GM04503 (cell line): ENCODE measurements at regions not wholly inside any gene's neighbourhood (a gene's known extent, or its start where the extent isn't known, plus 50 kb on each side); places are given as distances from the start of the nearest gene placed in this dataset.

ENCODE experiments used
- DNase-seq: peaks from one replicate; pipeline ENCODE4 v3.0.0-alpha.2; 2012; ENCODE audit warnings: low read depth

GRCh38 chr3:111311709-111312235 is 230.2 kb upstream of the CD96 start:
- DNase-seq: no peak

DNA sequence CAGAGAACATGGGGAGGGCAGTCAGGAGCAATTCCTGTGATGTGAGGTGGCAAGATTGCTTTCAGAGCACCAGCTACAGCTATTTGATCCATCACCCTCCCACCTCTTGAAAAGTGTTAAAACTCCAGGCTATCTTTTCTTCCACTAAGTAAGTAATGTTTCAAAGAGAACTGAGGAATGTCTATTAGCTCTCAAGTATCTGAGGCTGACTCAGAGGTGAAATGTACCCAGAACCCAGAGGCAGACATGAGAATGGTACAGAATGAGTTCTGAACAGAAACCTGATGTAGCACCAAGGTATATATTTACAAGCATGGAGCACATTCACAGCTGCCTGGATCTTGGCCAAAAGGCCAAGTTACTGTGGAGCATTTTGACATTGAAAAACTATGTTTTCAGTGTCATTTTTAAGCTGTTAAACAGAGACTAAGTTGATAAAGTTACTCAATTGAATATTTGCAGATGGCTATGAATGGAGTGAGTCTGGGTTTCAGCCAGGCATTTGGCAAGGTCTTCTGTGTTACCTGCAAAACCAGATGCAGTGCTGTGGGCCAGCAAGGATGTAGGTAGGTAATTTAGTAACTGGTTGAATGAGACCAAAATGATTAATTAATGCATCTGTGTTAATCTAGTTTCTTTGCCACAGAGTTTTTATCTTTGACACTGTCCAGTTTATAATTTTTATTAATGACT is 227.7 kb upstream of the CD96 start:
- no peak for DNase-seq

GRCh38 chr3:111314898-111315297 is 227.1 kb upstream of the CD96 start:
- no peak for DNase-seq

GRCh38 chr3:111315930-111316587 is 225.9 kb upstream of the CD96 start:
- no peak for DNase-seq

- no peak for DNase-seq
Observed at GRCh38 chr3:111318289-111318688, 223.7 kb upstream of the CD96 start.

DNA sequence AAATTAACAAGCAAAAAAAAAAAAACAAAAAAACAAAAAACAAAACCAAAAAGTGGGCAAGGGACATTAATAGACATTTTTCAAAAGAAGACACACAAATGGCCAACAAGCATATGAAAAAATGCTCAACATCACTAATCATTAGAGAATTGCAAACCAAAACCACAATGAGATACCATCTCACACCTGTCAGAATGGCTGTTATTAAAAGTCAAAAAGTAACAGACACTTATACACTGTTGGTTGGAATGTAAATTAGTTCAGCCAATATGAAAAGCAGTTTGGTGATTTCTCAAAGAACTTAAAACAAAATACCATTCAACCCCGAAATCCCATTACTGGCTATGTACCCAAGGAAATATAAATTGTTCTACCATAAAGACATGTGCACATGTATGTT is 222.4 kb upstream of the CD96 start:
- no peak for DNase-seq

DNA sequence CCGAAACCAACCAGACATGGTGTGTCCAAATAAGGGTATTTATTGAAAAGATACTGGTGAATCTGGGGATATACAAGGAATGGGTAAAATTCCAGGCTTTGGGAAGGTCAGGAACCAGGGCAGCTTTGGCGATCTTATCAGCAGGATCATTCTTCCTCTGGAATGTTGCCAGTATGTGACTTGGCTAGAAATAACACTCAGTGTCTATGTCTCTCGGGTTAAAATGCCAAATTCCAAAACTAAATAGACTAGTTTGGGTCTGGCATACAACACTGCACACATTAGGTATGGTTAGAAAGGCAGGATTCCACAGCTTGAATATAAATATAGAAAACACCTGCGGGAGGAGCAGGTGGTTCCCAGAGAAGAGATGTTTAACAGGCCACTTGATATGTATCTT is 220.2 kb upstream of the CD96 start:
- DNase-seq: no peak

GRCh38 chr3:111323019-111323418 is 219.0 kb upstream of the CD96 start:
- DNase-seq: no peak

DNA sequence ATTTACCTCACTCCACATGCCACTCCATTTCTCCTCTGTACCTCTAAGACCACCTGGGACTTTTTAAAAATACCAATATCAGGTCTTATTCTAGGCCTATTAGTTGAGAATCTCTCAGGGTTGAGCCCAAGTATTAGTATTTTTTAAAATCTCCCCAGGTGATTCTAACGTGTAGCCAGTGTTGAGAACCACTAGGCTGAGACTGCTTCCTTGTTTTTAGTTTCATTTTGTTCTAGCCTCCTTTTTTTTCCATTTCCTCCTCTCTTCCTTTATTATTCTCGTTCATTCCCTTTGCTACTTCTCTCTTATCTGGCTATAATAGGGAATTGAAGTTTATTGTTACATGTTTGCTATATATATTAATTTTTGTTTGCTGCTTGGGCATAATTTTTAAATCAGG is 217.8 kb upstream of the CD96 start:
- no peak for DNase-seq

DNA sequence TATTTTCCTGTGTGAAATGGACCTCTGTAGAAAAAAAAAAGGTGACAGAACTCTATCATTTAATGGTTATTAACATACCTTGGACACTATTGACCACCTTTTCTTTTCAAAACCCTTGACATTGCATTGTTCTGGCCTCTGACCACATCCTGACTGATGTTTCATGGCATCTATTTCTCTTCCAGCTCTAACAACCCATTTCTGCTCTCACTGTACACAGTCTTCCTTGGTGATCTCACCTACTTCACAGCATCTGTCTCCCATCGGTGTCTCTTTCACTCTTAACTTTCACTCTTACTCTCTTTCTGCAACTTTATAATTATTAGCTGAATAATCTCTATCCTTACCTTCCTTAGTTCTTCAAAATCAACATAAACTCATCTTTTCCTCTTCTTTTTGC is 217.4 kb upstream of the CD96 start:
- no peak for DNase-seq

DNA sequence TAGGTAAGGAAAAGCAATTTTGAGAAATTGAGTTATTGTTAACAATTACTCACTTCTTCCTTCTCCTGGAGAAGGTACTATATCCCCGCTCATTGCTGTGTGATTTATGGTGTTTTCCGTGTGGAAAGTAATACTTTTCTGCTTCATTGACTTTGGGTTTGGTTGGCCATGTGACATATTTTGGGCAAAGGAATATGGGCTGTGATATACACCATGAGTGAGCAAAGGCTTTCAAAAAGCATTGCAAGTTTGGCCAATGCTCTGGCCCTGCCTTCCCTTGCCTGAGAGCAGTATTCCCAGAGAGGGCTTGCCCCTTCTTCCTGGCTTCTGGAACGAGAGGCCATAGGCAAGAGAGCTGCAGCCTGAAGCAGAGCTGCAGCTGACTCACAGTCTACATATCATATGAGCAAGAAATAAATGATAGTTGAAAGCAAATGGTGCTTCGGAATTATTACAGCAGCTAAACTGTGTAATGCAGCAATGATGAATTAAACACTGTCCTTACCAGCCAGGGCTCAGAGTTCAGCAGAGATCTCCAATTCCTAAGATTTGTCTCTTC is 216.8 kb upstream of the CD96 start:
- no peak for DNase-seq

- peak; percentile 92 for DNase-seq
Observed at GRCh38 chr3:111326144-111326995, 215.6 kb upstream of the CD96 start.

- no peak for DNase-seq
Observed at GRCh38 chr3:111331306-111331705, 210.7 kb upstream of the CD96 start.

DNA sequence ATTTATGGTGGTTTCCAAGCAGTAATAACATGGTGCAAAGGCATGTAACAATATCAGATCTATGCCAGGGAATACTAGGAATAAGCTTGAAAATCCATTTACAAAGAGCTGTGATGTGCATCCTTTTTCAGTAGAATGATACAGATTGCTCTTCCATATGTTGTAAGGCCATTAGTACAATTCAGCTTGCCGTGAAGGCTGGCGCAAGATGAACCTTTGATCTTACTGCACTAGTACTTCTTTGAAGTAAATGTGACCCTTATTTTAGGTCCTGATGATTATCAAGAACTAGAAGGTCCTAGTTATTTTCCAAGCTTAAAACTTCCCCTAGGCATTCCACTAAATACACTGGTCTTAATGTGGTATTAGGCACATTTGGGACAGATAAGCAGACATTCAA is 210.1 kb upstream of the CD96 start:
- DNase-seq: no peak

GRCh38 chr3:111332488-111333080 is 209.4 kb upstream of the CD96 start:
- no peak for DNase-seq

- DNase-seq: no peak
Observed at GRCh38 chr3:111333642-111334041, 208.4 kb upstream of the CD96 start.

DNA sequence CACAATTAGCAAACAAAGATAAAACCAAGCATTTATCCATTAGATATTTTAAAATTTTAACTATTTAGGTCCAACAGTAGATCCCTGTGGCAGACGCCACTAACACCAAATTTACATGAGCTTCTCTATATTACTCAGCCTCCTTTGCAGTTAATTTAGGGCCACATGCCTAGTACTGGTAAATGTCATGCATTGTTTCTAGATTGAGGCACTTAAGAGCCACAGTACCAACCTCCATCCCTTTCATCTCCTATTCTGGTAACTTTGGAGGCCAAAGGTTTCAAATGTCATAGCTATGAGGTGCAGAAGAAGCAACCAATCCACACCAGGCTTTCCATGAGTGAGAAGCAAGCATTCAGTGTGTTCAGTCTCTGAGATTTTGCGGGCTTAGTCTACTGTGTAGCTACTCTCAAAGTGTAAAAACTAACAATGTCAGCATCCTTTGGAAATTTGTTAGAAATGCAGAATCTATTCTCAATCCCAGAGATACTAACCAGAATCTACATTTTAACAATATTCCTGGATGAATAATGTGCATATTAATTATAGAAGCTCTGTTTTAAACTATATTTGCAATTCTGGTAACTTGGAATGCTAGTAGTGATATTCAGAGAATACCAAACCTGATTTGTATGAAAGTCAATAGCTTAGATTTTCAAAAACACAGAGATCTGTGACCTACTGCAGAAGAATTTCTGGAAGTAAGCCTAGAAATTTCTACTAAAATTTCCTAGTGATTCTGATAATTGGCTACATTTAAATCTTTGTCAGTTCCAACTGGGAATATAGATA is 206.3 kb upstream of the CD96 start:
- DNase-seq: no peak

GRCh38 chr3:111336511-111336910 is 205.5 kb upstream of the CD96 start:
- no peak for DNase-seq

DNA sequence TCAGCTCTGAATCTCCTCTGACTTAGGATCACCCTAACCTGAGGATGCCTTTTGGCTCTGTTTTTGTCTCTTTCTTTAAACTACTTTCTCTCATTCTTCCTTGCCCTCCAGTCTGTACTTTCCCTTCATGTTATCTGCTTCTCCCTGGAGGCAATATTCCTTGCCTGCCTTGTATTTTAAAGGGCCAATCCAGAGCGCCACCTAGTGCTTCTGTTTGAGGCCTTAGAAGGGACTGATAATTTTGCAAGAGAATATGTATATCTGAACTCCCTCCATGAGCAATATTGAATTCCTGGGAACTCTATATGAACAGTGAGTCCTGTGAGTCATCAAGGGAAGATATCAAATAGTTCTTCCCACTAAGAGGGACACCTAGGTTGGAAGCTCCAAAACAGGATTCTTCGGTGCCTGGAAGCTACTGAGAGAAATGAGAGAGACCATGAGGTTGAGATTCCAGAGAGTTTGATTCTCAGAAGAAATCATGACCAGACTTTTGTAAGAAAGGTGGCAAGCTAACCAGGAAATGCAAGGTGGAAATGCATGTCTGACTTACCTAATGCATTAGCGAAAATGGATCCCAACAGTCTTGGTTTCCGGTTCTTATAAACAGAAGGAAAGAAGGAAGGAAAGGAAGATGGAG is 203.8 kb upstream of the CD96 start:
- no peak for DNase-seq

- no peak for DNase-seq
Observed at GRCh38 chr3:111339017-111339416, 203.0 kb upstream of the CD96 start.

DNA sequence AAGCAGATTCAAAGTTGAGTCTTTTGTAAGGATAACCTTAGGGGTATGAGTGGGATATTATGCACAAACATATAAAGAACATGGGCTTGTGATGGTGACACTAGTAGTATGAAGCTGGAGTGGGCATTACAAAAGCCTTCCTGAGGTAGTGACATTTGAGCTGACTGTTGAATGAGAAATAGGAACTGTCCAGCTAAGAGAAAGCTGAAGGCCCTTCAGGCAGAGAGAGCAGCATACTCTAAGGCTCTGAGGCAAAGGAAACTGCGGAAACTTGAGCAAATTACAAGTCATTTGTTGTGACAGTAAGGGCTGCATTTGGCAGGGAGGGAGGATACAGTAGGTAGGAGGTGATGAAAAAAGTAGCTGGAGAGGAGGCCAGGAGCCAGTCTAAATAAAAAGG is 190.7 kb upstream of the CD96 start:
- no peak for DNase-seq
